ENCODE measurements at regions not wholly inside any gene's neighbourhood (a gene's known extent, or its start where the extent isn't known, plus 50 kb on each side); places are given as distances from the start of the nearest gene placed in this dataset.

DNA sequence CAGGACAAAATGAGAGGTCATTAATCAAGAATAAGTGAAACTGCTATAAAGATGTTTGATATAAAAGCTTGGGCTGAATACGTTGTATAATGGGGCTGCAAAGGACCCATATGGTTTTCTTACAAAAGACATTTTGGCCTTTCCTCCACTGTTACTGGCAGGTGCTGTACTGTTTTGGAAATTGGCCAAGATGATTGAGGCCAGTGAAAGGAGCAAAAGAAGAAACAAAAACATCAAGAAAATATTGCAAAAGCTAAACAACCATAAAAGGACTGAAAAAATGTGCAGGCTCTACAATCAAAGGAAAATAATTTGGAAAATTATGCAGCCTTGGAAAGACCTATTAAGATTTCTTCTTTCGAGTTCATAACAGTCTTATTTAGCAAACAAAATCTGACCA, 222.2 kb upstream of the PPP1R2C start:
- TF ChIP-seq, protein P1, sequence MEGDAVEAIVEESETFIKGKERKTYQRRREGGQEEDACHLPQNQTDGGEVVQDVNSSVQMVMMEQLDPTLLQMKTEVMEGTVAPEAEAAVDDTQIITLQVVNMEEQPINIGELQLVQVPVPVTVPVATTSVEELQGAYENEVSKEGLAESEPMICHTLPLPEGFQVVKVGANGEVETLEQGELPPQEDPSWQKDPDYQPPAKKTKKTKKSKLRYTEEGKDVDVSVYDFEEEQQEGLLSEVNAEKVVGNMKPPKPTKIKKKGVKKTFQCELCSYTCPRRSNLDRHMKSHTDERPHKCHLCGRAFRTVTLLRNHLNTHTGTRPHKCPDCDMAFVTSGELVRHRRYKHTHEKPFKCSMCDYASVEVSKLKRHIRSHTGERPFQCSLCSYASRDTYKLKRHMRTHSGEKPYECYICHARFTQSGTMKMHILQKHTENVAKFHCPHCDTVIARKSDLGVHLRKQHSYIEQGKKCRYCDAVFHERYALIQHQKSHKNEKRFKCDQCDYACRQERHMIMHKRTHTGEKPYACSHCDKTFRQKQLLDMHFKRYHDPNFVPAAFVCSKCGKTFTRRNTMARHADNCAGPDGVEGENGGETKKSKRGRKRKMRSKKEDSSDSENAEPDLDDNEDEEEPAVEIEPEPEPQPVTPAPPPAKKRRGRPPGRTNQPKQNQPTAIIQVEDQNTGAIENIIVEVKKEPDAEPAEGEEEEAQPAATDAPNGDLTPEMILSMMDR (conservative IDR thresholded peaks at IDR 0.05): no peak
- H3K27ac ChIP-seq: no peak overlapping the region

DNA sequence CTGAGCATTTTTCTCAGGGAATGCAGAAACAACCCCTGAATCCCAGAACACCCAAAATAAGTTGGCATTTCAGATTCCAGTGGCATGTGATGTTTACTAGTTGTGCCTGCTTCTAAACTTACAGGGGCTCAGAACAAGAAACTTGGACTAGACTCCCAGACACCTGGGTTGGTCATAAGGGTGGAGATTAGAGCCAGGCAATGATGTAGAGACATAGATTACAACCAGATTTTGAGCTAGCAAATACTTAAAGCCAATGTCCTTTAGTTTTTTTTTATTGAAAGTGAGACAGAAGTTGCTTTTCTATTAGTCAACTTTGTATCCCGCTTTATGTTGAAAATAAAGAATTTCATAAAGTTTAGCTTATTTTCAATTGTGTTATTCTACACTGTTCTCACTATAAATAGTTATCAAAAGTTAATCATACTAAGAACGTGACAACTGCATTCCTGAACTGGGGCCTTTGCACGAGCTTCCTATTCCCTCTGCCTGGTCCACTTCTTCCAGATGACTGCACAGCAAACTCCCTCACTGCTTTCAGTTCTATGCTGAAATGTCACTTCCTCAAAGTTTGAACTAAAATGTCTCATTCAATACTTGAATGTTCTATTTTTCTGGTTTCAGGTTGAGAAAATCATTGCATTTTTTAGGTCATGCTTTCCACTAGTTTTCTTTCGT, 224.7 kb upstream of the PPP1R2C start:
- TF ChIP-seq, protein P1 (conservative IDR thresholded peaks at IDR 0.05): no peak

DNA sequence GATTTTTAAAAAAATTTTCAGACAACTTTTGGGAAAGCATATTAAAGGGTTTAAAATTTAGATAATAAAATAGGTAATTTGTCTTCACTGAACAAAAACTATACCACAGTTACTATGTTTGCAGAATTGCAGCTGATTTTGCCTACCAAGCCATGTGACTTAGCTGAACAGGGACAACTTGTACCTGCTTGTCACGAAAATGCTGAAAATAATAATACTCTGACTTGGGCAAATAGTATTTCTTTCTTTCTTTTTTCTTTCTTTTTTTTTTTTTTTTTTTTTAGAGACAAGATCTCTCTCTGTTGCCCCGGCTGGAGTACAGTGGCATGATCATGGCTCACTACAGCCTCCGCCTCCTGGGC, 225.2 kb upstream of the PPP1R2C start:
- no peak overlapping the region for H3K27ac ChIP-seq
- TF ChIP-seq, protein P1 (conservative IDR thresholded peaks at IDR 0.05): no peak

More for the DNA sequence above, 224.7 kb upstream of the PPP1R2C start:
- no peak overlapping the region for H3K27ac ChIP-seq

DNA sequence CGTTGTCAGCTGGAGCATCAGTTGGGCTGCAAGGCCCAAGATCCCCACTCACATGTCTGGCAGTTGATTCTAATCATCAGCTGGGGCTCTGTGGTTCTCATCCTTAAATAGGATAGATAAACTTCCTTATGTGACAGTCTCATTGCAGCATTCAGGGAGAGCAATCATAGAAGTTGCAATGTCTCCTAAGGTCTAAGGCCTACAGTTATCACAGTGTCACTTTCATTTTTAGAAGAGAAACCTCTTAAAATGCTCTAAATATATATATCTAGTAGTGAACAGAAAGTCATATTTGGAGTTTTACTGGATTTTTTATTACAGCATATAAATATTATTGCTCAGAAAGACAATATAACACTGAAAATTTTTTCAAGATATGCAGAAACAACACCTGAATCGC, 226.0 kb upstream of the PPP1R2C start:
- H3K27ac ChIP-seq: no peak overlapping the region
- TF ChIP-seq, protein P1 (conservative IDR thresholded peaks at IDR 0.05): no peak

DNA sequence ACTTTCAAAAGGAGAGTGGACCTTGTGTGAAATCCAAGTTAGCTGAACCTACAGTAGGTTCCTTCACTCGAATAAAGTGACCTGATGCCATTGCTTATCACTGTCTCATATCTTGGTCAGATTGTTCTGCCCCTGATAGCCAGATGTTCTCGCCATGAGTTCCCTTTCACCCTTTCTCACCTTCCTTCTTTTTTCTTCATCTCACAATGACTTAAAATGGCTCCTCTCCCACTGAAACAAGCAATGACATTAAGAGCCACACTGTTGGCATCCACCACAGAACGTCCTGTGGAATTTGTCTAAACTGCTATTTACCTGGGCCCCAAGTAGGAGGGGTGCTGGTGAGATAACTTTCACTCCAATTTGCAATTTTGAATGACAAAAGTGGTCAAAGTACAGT, 227.6 kb upstream of the PPP1R2C start:
- TF ChIP-seq, protein P1 (conservative IDR thresholded peaks at IDR 0.05): no peak
- H3K27ac ChIP-seq: no peak overlapping the region

DNA sequence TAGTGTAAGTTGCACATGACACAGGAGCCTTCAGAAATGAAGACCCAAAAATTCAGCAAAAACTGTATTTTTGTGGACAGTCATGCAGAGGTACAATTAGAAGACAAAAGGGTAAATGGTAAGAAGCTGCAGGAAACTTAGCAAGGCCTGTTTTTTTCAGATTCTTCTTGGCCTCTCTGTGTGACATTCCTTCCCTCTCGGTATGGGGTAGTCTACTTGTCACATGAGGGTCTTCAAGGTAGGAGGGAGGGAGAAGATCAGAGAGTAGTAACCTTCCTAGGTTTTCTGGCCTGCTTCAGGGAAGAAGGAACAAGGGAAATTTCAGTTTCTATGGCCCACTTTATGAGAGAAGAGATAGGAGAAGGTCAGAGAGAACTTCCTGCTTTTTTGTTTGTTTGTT, 230.4 kb upstream of the PPP1R2C start:
- H3K27ac ChIP-seq: no peak overlapping the region
- TF ChIP-seq, protein P1 (conservative IDR thresholded peaks at IDR 0.05): no peak

DNA sequence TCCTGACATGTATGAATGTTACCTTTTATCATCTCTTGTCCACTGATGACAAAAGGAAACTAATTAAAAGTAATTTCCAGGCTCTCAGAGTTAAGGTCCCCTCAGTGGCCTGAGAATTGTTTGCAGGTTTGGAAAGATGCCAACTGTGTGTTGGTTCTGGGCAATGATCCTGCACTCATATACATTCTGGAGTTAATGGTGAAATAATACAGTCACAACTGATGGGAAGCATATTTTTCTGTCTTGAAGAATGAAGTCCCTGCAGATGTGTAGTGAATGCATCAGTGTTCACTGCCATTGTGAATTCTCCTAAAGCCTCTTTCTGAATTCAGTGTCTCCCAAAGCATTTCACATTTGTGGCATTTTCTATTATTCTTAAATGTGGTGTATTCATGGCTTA, 238.1 kb upstream of the PPP1R2C start:
- no peak overlapping the region for H3K27ac ChIP-seq
- TF ChIP-seq, protein P1 (conservative IDR thresholded peaks at IDR 0.05): no peak
